NB4 (cell line): ENCODE measurements at regions not wholly inside any gene's neighbourhood (a gene's known extent, or its start where the extent isn't known, plus 50 kb on each side); places are given as distances from the start of the nearest gene placed in this dataset.

Experiments used
- CTCF ChIP-seq: IDR thresholded peaks from one replicate; pipeline ENCODE4 v1.5.1; 2012; ENCODE audit warnings: low read depth, low read length
- MAX ChIP-seq: IDR thresholded peaks from 2 replicates; pipeline ENCODE4 v1.6.1; 2011; ENCODE audit warnings: low read depth, low read length
- POLR2A ChIP-seq: IDR thresholded peaks from 2 replicates; pipeline ENCODE4 v1.6.1; 2011; ENCODE audit warnings: mild to moderate bottlenecking; ENCODE audit not compliant: insufficient read length; ENCODE audit errors: extremely low read depth

GRCh38 chr6:163814494-163815364 lies 400.2 kb downstream of the QKI start:
- no peak for TF ChIP-seq CTCF
- TF ChIP-seq POLR2A, result no peak
- TF ChIP-seq MAX, result no peak
